ENCODE measurements at regions not wholly inside any gene's neighbourhood (a gene's known extent, or its start where the extent isn't known, plus 50 kb on each side); places are given as distances from the start of the nearest gene placed in this dataset.

DNA sequence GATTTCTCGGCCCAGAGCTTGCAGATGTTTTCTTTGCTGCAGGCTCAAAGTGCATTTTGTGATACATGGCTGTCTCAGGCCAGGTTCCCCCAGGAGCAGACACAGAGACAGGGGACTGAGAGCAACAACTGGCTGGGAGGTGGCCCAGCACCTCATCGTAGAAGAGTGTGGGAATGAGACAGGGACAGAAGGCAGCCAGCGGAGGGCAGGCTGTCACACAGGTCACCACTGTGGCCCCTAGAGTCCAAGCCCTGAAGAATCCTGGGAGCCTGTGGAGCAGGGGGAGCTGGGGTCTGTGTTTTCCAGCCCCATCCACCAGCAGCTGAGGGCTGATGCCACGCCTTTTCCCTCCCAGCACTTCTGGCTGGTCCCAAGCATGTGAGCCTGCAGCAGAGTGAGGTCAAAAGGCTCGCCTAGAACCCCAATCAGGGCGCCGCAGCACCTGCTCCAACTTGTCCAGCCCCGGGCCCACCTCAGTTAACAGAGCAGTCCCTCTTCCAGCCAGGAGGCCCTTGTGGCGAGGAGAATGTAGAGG is 723.8 kb downstream of the UQCRFS1 start:
- no peak overlapping the region for H3K9ac ChIP-seq (ENCODE audit: low read depth, low read length, poor library complexity, severe bottlenecking)
- H4K20me1 ChIP-seq (ENCODE audit: insufficient read depth, low read length, poor library complexity, severe bottlenecking), result no peaks in the 10 kb centered on the region
- H3K79me2 ChIP-seq (ENCODE audit: insufficient read depth, low read length), result no peaks in the 10 kb centered on the region
- H3K4me1 ChIP-seq (ENCODE audit: insufficient read depth, low read length, poor library complexity, severe bottlenecking), result no peaks in the 10 kb centered on the region
- no peaks in the 10 kb centered on the region for H3K36me3 ChIP-seq (ENCODE audit: insufficient read depth, low read length)
- TF ChIP-seq CTCF (conservative IDR thresholded peaks at IDR 0.05; ENCODE audit: low read length) (no peak), EZH2phosphoT487 (IDR thresholded peaks at IDR 0.05; ENCODE audit: borderline replicate concordance) (no peak)
- H3K4me3 ChIP-seq (ENCODE audit: low read length, poor library complexity, severe bottlenecking), result no peak overlapping the region
- no peak overlapping the region for H3K4me2 ChIP-seq (ENCODE audit: low read depth, low read length, poor library complexity, severe bottlenecking)
- H3K27me3 ChIP-seq (ENCODE audit: insufficient read depth, low read length, poor library complexity, severe bottlenecking), result no peaks in the 10 kb centered on the region
- H2AFZ ChIP-seq (ENCODE audit: low read length), result no peak overlapping the region
- no peaks in the 10 kb centered on the region for H3F3A ChIP-seq (ENCODE audit: low read depth)
- no peaks in the 10 kb centered on the region for H3K9me2 ChIP-seq (replicated peaks; ENCODE audit: low read depth, low read length)
- H3K9me3 ChIP-seq (ENCODE audit: insufficient read depth, low read depth, low read length), result no peaks in the 10 kb centered on the region; the same call in 1 of the 2 replicates

DNA sequence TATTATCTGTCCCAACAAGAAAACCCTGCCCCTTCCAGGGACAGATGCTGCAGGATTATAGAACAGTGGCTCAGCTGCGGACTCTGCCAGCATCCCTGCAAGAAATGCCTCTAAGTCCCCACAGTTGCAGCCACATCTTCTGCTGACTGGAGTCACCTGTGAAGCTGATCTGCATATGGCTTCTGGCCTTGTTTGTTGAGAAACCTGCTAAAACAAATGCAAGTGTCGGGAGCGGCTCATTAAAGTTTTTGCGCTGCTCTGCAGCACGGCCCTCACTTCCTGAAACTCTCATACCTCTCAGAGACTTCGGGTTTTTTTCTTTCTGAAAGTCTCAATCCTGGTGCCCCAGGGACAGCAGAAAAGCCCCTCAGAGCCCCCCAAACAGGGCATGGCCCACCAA is 725.0 kb downstream of the UQCRFS1 start:
- no peak overlapping the region for H3K9ac ChIP-seq (ENCODE audit: low read depth, low read length, poor library complexity, severe bottlenecking)
- H3K79me2 ChIP-seq (ENCODE audit: insufficient read depth, low read length), result no peaks in the 10 kb centered on the region
- H3K9me3 ChIP-seq (ENCODE audit: insufficient read depth, low read depth, low read length), result no peaks in the 10 kb centered on the region; the same call in 1 of the 2 replicates
- no peaks in the 10 kb centered on the region for H3K4me1 ChIP-seq (ENCODE audit: insufficient read depth, low read length, poor library complexity, severe bottlenecking)
- no peak overlapping the region for H3K4me2 ChIP-seq (ENCODE audit: low read depth, low read length, poor library complexity, severe bottlenecking)
- TF ChIP-seq EZH2phosphoT487 (IDR thresholded peaks at IDR 0.05; ENCODE audit: borderline replicate concordance) (no peak), CTCF (conservative IDR thresholded peaks at IDR 0.05; ENCODE audit: low read length) (no peak)
- no peaks in the 10 kb centered on the region for H3K9me2 ChIP-seq (replicated peaks; ENCODE audit: low read depth, low read length)
- H3K27me3 ChIP-seq (ENCODE audit: insufficient read depth, low read length, poor library complexity, severe bottlenecking), result no peaks in the 10 kb centered on the region
- no peak overlapping the region for H2AFZ ChIP-seq (ENCODE audit: low read length)
- H4K20me1 ChIP-seq (ENCODE audit: insufficient read depth, low read length, poor library complexity, severe bottlenecking), result no peaks in the 10 kb centered on the region
- H3K36me3 ChIP-seq (ENCODE audit: insufficient read depth, low read length), result no peaks in the 10 kb centered on the region
- H3K4me3 ChIP-seq (ENCODE audit: low read length, poor library complexity, severe bottlenecking), result no peak overlapping the region
- no peaks in the 10 kb centered on the region for H3F3A ChIP-seq (ENCODE audit: low read depth)

GRCh38 chr19:28486926-28487325 is 726.0 kb downstream of the UQCRFS1 start:
- H3K4me3 ChIP-seq (ENCODE audit: low read length, poor library complexity, severe bottlenecking), result no peak overlapping the region
- H3K79me2 ChIP-seq (ENCODE audit: insufficient read depth, low read length), result no peaks in the 10 kb centered on the region
- no peaks in the 10 kb centered on the region for H3K9me2 ChIP-seq (replicated peaks; ENCODE audit: low read depth, low read length)
- TF ChIP-seq CTCF (conservative IDR thresholded peaks at IDR 0.05; ENCODE audit: low read length) (no peak), EZH2phosphoT487 (IDR thresholded peaks at IDR 0.05; ENCODE audit: borderline replicate concordance) (no peak)
- no peak overlapping the region for H3K9ac ChIP-seq (ENCODE audit: low read depth, low read length, poor library complexity, severe bottlenecking)
- no peaks in the 10 kb centered on the region for H4K20me1 ChIP-seq (ENCODE audit: insufficient read depth, low read length, poor library complexity, severe bottlenecking)
- no peaks in the 10 kb centered on the region for H3K27me3 ChIP-seq (ENCODE audit: insufficient read depth, low read length, poor library complexity, severe bottlenecking)
- H3K9me3 ChIP-seq (ENCODE audit: insufficient read depth, low read depth, low read length), result no peaks in the 10 kb centered on the region; the same call in 1 of the 2 replicates
- no peaks in the 10 kb centered on the region for H3F3A ChIP-seq (ENCODE audit: low read depth)
- H3K4me2 ChIP-seq (ENCODE audit: low read depth, low read length, poor library complexity, severe bottlenecking), result no peak overlapping the region
- no peaks in the 10 kb centered on the region for H3K4me1 ChIP-seq (ENCODE audit: insufficient read depth, low read length, poor library complexity, severe bottlenecking)
- H2AFZ ChIP-seq (ENCODE audit: low read length), result no peak overlapping the region
- no peaks in the 10 kb centered on the region for H3K36me3 ChIP-seq (ENCODE audit: insufficient read depth, low read length)

Measured in Loucy (cell line).